ENCODE measurements at regions not wholly inside any gene's neighbourhood (a gene's known extent, or its start where the extent isn't known, plus 50 kb on each side); places are given as distances from the start of the nearest gene placed in this dataset.

- no peak for TF ChIP-seq EP300 (IDR thresholded peaks at IDR 0.05; ENCODE audit: borderline replicate concordance)
- no peak for TF ChIP-seq MAX (IDR thresholded peaks at IDR 0.05)
- TF ChIP-seq YY1 (IDR thresholded peaks at IDR 0.05; ENCODE audit: low read depth): no peak
- TF ChIP-seq TAF1 (IDR thresholded peaks at IDR 0.05; ENCODE audit: low read depth): no peak
- no peak for TF ChIP-seq CREB1 (IDR thresholded peaks at IDR 0.05; ENCODE audit: low read depth)
- TF ChIP-seq ZBTB7A (IDR thresholded peaks at IDR 0.05; ENCODE audit: low read depth): no peak
- no peak for TF ChIP-seq FOXM1 (IDR thresholded peaks at IDR 0.05; ENCODE audit: borderline replicate concordance, low read depth)
These were observed 336.7 kb upstream of the ATP5MC3 start for GRCh38 chr2:175518206-175518605.
